Stomach smooth muscle (tissue), 2 donors: ENCODE measurements at regions not wholly inside any gene's neighbourhood (a gene's known extent, or its start where the extent isn't known, plus 50 kb on each side); places are given as distances from the start of the nearest gene placed in this dataset.
"Not testable (repeated sequence)": the region's sequence is repeated elsewhere in the genome, so short reads cannot be mapped to it uniquely, and the experiment has no call there.

Source experiments
- H3K27ac ChIP-seq: one replicate; pipeline ENCODE4 v1.7.0; 2013; ENCODE audit warnings: mild to moderate bottlenecking, low read length, inconsistent platforms
- H3K27me3 ChIP-seq, 2 donors: one replicate each; pipeline ENCODE4 v1.7.0; 2013; ENCODE audit warnings: low read length in 2 of 2; ENCODE audit not compliant: insufficient read depth in 2 of 2, control insufficient read depth in 1 of 2
- H3K36me3 ChIP-seq, 2 donors: one replicate each; pipeline ENCODE4 v1.7.0; 2013; ENCODE audit warnings: low read length in 2 of 2; ENCODE audit not compliant: control insufficient read depth in 2 of 2, insufficient read depth in 2 of 2
- H3K4me1 ChIP-seq: one replicate; pipeline ENCODE4 v1.7.0; 2013; ENCODE audit warnings: low read length; ENCODE audit not compliant: control insufficient read depth, insufficient read depth
- H3K4me3 ChIP-seq, 2 donors: one replicate each; pipeline ENCODE4 v1.7.0; 2013; ENCODE audit warnings: low read length in 2 of 2
- H3K9ac ChIP-seq, 2 donors: one replicate each; pipeline ENCODE4 v1.7.0; 2013; ENCODE audit warnings: low read length in 2 of 2, mild to moderate bottlenecking in 1 of 2
- H3K9me3 ChIP-seq, 2 donors: one replicate each; pipeline ENCODE4 v1.7.0; 2013; ENCODE audit warnings: low read length in 2 of 2; ENCODE audit not compliant: control insufficient read depth in 2 of 2
- donor health status: healthy.
- donor health status: Pancreatic carcinoma.

DNA sequence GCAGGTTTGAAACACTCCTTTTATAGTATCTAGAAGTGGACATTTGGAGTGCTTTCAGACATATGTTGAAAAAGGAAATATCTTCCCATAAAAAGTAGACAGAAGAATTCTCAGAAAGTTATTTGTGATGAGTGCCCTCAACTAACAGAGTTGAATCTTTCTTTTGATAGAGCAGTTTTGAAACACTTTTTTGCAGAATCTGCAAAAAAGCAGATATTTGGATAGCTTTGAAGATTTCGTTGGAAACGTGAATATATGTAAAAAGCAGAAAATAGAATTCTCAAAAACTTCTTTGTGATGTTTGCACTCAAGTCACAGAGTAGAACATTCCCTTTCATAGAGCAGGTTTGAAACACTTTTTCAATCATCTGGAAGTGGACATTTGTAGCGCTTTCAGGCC is 676.4 kb upstream of the ZNF337 start:
- not testable (repeated sequence) for H3K4me3 ChIP-seq, H3K4me1 ChIP-seq, H3K9me3 ChIP-seq, H3K27ac ChIP-seq, H3K36me3 ChIP-seq, H3K9ac ChIP-seq, H3K27me3 ChIP-seq

DNA sequence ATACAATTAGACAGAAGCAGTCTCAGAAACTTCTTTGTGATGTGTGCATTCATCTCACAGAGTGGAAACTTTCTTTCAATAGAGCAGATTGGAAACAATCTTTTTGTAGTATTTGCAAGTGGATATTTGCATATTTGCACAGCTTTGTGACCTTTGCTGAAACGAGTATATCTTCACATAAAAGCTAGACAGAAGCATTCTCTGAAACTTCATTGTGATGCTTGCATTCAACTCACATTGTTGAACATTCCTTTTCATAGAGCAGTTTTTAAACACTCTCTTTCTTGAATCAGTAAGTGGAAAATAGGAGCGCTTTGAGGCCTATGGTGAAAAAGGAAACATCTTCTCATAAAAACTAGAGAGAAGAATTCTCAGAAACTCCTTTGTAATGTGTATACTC is 657.9 kb upstream of the ZNF337 start:
- Histone ChIP-seq H3K27me3 (no peaks in the 10 kb centered on the region), H3K4me1 (no peaks in the 10 kb centered on the region), H3K4me3 (no peak overlapping the region), H3K9me3 (no peaks in the 10 kb centered on the region), H3K9ac (no peak overlapping the region), H3K27ac (no peak overlapping the region), H3K36me3 (no peaks in the 10 kb centered on the region)

DNA sequence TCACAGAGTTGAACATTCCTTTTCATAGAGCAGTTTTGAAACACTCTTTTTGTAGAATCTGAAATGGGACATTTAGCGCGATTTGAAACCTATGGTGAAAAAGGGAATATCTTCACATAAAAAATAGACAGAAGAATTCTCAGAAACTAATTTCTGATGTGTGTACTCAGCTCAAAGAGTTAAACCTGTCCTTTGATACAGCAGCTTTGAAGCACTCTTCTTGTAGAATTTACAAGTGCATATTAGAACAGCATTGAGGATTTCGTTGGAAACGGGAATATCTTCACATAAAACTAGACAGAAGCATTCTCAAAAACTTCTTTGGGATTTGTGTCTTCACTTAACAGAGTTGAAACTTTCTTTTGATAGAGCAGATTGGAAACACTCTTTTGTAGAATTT is 650.7 kb upstream of the ZNF337 start:
- Histone ChIP-seq H3K4me1 (no peaks in the 10 kb centered on the region), H3K27ac (no peak overlapping the region), H3K27me3 (no peaks in the 10 kb centered on the region), H3K9me3 (no peaks in the 10 kb centered on the region), H3K36me3 (no peaks in the 10 kb centered on the region), H3K9ac (no peak overlapping the region), H3K4me3 (no peak overlapping the region)

DNA sequence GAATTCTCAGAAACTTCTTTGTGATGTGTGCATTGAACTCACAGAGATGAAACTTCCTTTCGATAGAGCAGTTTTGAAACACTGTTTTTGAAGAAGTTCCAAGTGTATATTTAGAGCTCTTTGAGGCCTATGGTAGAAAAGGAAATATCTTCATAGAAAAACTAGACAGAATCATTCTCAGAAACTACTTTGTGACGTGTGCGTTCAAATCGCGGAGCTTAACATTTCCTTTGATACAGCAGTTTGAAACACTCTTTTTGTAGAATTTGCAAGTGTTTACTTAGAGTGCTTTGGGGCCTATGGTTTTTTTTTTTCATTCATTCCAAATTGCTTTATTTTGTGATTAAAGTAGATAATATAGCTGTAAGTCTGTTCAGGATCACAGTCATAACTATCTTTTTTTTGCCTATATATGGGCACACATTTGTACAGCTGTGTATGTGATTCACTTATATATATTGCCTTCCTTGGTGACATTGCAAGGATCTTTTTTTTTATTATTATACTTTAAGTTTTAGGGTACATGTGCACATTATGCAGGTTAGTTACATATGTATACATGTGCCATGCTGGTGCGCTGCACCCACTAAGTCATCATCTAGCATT is 643.9 kb upstream of the ZNF337 start:
- H3K27me3 ChIP-seq, H3K4me3 ChIP-seq, H3K4me1 ChIP-seq, H3K9me3 ChIP-seq, H3K36me3 ChIP-seq, H3K27ac ChIP-seq, H3K9ac ChIP-seq: not testable (repeated sequence)

DNA sequence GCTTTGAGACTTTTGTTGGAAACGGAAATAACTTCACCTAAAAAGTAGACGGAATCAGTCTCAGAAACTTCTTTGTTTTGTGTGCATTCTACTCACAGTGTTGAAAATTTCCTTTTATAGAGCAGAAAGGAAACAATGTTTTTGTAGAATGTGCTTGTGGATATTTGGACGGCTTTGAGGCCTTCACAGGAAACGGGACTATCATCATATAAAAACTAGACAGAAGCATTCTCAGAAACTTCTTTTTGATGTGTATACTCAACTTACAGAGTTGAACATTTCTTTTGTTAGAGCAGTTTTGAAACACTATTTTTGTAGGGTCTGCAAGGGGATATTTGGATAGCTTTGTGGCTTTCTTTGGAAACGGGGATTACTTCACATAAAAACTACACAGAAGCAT is 627.5 kb upstream of the ZNF337 start:
- Histone ChIP-seq H3K27me3 (no peaks in the 10 kb centered on the region), H3K4me3 (no peak overlapping the region), H3K9me3 (no peaks in the 10 kb centered on the region), H3K4me1 (no peaks in the 10 kb centered on the region), H3K27ac (no peak overlapping the region), H3K36me3 (no peaks in the 10 kb centered on the region), H3K9ac (no peak overlapping the region)

DNA sequence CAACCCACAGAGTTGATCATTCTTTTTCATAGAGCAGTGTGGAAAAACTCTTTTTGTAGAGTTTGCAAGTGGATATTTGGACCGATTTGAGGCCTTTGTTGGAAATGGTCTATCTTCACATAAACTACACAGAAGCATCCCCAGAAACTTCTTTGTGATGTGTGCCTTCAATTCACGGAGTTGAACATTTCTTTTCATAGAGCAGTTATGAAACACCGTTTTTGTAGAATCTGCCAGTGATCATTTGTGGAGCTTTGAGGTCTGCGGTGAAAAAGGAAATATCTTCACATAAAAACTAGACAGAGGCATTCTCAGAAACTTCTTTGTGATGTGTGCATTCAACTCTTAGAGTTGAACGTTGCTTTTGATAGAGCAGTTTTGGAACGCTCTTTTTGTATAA is 618.4 kb upstream of the ZNF337 start:
- Histone ChIP-seq H3K9me3 (no peaks in the 10 kb centered on the region), H3K4me1 (no peaks in the 10 kb centered on the region), H3K36me3 (no peaks in the 10 kb centered on the region), H3K9ac (no peak overlapping the region), H3K27me3 (no peaks in the 10 kb centered on the region), H3K4me3 (no peak overlapping the region), H3K27ac (no peak overlapping the region)

DNA sequence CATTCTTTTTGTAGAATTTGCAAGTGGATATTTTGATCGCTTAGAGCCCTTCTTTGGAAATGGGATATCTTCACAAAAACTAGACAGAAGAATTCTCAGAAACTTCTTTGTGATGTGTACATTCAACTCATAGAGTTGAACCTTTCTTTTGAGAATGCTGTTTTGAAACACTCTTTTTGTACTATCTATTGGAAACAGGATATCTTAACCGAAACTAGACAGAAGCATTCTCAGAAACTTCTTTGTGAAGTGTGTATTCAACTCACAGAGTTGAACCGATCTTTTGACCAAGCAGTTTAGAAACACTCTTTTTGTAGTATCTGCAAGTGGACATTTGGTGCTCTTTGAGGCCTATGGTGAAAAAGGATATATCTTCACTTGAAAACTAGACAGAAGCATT is 613.1 kb upstream of the ZNF337 start:
- H3K4me1 ChIP-seq, H3K9me3 ChIP-seq, H3K27ac ChIP-seq, H3K4me3 ChIP-seq, H3K9ac ChIP-seq, H3K36me3 ChIP-seq, H3K27me3 ChIP-seq: not testable (repeated sequence)

DNA sequence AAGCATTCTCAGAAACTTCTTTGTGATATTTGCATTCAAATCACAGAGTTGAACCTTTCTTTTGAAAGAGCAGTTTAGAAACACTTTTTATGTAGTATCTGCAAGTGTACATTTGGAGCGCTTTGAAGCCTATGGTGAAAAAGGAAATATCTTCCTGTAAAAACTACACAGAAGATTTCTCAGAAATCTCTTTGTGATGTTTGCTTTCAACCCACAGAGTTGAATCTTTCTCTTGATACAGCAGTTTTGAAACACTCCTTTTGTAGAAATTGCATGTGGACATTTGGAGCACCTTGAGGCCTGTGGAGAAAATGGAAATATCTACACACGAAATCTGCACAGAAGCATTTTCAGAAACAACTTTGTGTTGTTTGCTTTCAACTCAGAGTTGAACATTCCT is 612.3 kb upstream of the ZNF337 start:
- H3K9ac ChIP-seq, result no peak overlapping the region
- H3K4me1 ChIP-seq, result no peaks in the 10 kb centered on the region
- H3K27ac ChIP-seq, result no peak overlapping the region

DNA sequence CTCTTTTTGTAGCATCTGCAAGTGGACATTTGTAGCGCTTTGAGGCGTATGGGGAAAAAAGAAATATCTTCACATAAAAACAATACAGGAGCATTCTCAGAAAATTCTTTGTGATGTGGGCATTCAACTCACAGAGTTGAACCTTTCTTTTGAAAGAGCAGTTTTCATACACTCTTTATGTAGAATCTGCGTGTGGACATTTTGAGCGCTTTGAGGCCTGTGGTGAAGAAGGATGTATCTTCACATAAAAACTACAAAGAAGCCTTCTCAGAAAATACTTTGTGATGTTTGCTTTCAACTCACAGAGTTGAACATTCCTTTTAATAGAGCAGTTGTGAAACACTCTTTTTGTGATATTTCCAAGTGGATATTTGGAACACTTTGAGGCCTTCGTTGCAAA is 598.4 kb upstream of the ZNF337 start:
- H3K36me3 ChIP-seq, result no peaks in the 10 kb centered on the region
- H3K9ac ChIP-seq, result no peak overlapping the region
- H3K27ac ChIP-seq, result no peak overlapping the region
- no peaks in the 10 kb centered on the region for H3K27me3 ChIP-seq
- H3K9me3 ChIP-seq, result no peaks in the 10 kb centered on the region
- H3K4me3 ChIP-seq, result no peak overlapping the region
- H3K4me1 ChIP-seq, result no peaks in the 10 kb centered on the region

More for the DNA sequence above, 612.3 kb upstream of the ZNF337 start:
- H3K27me3 ChIP-seq, result no peaks in the 10 kb centered on the region
- no peak overlapping the region for H3K4me3 ChIP-seq
- H3K36me3 ChIP-seq, result no peaks in the 10 kb centered on the region
- H3K9me3 ChIP-seq, result no peaks in the 10 kb centered on the region

DNA sequence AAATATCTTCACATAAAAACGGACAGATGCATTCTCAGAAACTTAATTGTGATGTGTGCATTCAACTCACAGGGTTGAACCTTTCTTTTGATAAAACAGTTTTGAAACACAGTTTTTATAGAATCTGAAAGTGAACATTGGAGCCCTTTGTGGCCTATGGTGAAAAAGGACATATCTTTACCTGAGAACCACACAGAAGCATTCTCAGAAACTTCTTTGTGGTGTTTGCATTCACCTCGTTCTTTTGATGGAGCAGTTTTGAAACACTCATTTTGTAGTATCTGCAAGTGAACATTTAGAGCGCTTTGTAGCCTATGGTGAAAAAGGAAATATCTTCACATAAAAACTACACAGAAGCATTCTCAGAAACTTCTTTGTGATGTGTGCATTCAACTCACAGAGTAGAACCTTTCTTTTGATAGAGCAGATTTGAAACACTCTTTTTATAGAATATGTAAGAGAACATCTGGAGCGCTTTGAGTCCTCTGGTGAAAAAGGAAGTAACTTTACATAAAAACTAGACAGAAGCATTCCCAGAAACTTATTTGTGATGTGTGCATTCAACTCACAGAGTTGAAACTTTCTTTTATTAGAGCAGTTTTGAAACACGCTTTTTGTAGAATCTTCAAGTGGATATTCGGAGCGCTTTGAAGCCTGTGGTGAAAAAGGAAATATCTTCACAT is 591.9 kb upstream of the ZNF337 start:
- H3K4me1 ChIP-seq, H3K27ac ChIP-seq, H3K36me3 ChIP-seq, H3K9ac ChIP-seq, H3K27me3 ChIP-seq, H3K4me3 ChIP-seq, H3K9me3 ChIP-seq: not testable (repeated sequence)

DNA sequence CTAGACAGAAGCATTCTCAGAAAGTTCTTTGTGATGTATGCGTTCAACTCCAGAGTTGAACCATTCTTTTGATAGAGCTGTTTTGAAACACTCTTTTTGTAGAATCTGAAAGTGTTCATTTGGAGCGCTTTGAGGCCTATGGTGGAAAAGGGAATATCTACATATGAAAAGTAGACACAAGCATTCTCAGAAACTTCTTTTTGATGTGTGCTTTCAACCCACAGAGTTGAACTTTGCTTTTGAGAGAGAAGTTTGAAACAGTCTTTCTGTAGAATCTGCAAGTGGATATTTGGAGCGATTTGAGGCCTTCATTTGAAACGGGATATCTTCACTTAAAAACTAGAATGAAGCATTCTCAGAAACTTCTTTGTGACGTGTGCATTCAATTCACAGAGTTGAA is 582.6 kb upstream of the ZNF337 start:
- H3K9me3 ChIP-seq, result no peaks in the 10 kb centered on the region
- H3K36me3 ChIP-seq, result no peaks in the 10 kb centered on the region
- H3K27me3 ChIP-seq, result no peaks in the 10 kb centered on the region
- no peak overlapping the region for H3K9ac ChIP-seq
- no peaks in the 10 kb centered on the region for H3K4me1 ChIP-seq
- H3K4me3 ChIP-seq, result no peak overlapping the region
- H3K27ac ChIP-seq, result no peak overlapping the region
